IMR-90 (cell line): ENCODE measurements at regions not wholly inside any gene's neighbourhood (a gene's known extent, or its start where the extent isn't known, plus 50 kb on each side); places are given as distances from the start of the nearest gene placed in this dataset.

Experiments used
- ATAC-seq: fragments of 200-7000 bp; cut with Tn5 transposase; 2 replicates; pipeline ENCODE4 v1.9.1; 2020; ENCODE audit warnings: low read depth, mild to moderate bottlenecking, moderate library complexity
- BruUV-seq: library from RNA; stranded (reverse); fragments of 400-500 nt; replicated peaks from 2 replicates; lab custom pipeline; 2021; lab: Mats Ljungman, UMichigan
- CTCF ChIA-PET: fragments of 300-600 bp; formaldehyde crosslinking; extraction: SDS; loops from one replicate; lab custom pipeline; 2021; ENCODE audit warnings: antibody characterized with exemption; lab: Yijun Ruan, JAX
- POLR2A ChIA-PET: fragments of 300-600 bp; sonication (Branson Sonifier 250); formaldehyde crosslinking; loops from one replicate; lab custom pipeline; 2022; ENCODE audit warnings: antibody characterized with exemption; ENCODE audit not compliant: unreplicated experiment; lab: Charles Lee
- DNase-seq: peaks from one replicate; pipeline ENCODE4 v3.0.0; 2013
- H2AFZ ChIP-seq: replicated peaks from 2 replicates; pipeline ENCODE3; 2013; ENCODE audit warnings: low read length, mild to moderate bottlenecking; ENCODE audit not compliant: poor library complexity
- H2AK5ac ChIP-seq: 2 replicates; pipeline ENCODE4 v1.6.1; 2013; ENCODE audit warnings: low read depth, low read length, inconsistent platforms
- H2AK9ac ChIP-seq: replicated peaks from 2 replicates; pipeline ENCODE3; 2013; ENCODE audit warnings: mild to moderate bottlenecking, low read depth, low read length, moderate library complexity; ENCODE audit not compliant: poor library complexity
- H2BK120ac ChIP-seq: 2 replicates; pipeline ENCODE4 v1.6.1; 2013; ENCODE audit warnings: low read depth, low read length, inconsistent platforms
- H2BK15ac ChIP-seq: 3 replicates; pipeline ENCODE4 v1.6.1; 2013; ENCODE audit warnings: low read depth, low read length, inconsistent platforms
- H2BK20ac ChIP-seq: 2 replicates; pipeline ENCODE4 v1.6.1; 2013; ENCODE audit warnings: low read depth, mild to moderate bottlenecking, inconsistent platforms, low read length, moderate library complexity
- H2BK5ac ChIP-seq: 2 replicates; pipeline ENCODE4 v1.6.1; 2013; ENCODE audit warnings: mild to moderate bottlenecking, low read depth, low read length, inconsistent platforms; ENCODE audit not compliant: poor library complexity, severe bottlenecking
- H3K14ac ChIP-seq: replicated peaks from 2 replicates; pipeline ENCODE4 v1.6.1; 2013; ENCODE audit warnings: low read depth, low read length, inconsistent platforms
- H3K18ac ChIP-seq: 2 replicates; pipeline ENCODE4 v1.6.1; 2013; ENCODE audit warnings: low read depth, low read length, control low read depth
- H3K23ac ChIP-seq: 2 replicates; pipeline ENCODE4 v1.6.1; 2013; ENCODE audit warnings: low read depth, low read length, inconsistent platforms
- H3K27ac ChIP-seq: 2 replicates; pipeline ENCODE4 v1.5.1; 2013; ENCODE audit warnings: mild to moderate bottlenecking, control low read depth, low read length; ENCODE audit not compliant: insufficient read depth
- H3K27me3 ChIP-seq: 2 replicates; pipeline ENCODE4 v1.6.1; 2013; ENCODE audit warnings: low read length; ENCODE audit not compliant: control insufficient read depth, insufficient read depth
- H3K36me3 ChIP-seq: 2 replicates; pipeline ENCODE4 v1.6.1; 2013; ENCODE audit warnings: low read length, mixed read lengths; ENCODE audit not compliant: control insufficient read depth, insufficient read depth
- H3K4ac ChIP-seq: 2 replicates; pipeline ENCODE4 v1.6.1; 2013; ENCODE audit warnings: low read depth, low read length, inconsistent platforms
- H3K4me1 ChIP-seq: 2 replicates; pipeline ENCODE4 v1.6.1; 2013; ENCODE audit warnings: low read length, mixed read lengths; ENCODE audit not compliant: control insufficient read depth, insufficient read depth
- H3K4me2 ChIP-seq: 2 replicates; pipeline ENCODE4 v1.6.1; 2013; ENCODE audit warnings: low read depth, mild to moderate bottlenecking, control low read depth, low read length, moderate library complexity
- H3K4me3 ChIP-seq: 2 replicates; pipeline ENCODE4 v1.5.1; 2013; ENCODE audit warnings: low read depth, mild to moderate bottlenecking, control low read depth, low read length, moderate library complexity; ENCODE audit not compliant: insufficient read depth
- H3K56ac ChIP-seq: 2 replicates; pipeline ENCODE4 v1.6.1; 2013; ENCODE audit warnings: low read length, inconsistent platforms; ENCODE audit not compliant: insufficient read depth; ENCODE audit errors: extremely low read depth
- H3K79me1 ChIP-seq, 2 experiments: 2 replicates each; pipeline ENCODE4 v1.6.1; 2013; ENCODE audit warnings: low read length in 2 of 2, inconsistent platforms in 1 of 2, low read depth in 1 of 2
- H3K9ac ChIP-seq: 2 replicates; pipeline ENCODE4 v1.6.1; 2013; ENCODE audit warnings: low read depth, low read length, control low read depth
- H3K9me1 ChIP-seq: 2 replicates; pipeline ENCODE4 v1.6.1; 2013; ENCODE audit warnings: low read length, inconsistent platforms; ENCODE audit not compliant: insufficient read depth
- H3K9me3 ChIP-seq: 2 replicates; pipeline ENCODE4 v1.6.1; 2013; ENCODE audit warnings: low read length; ENCODE audit not compliant: control insufficient read depth, insufficient read depth
- H4K20me1 ChIP-seq: 2 replicates; pipeline ENCODE4 v1.6.1; 2013; ENCODE audit warnings: low read length, inconsistent platforms; ENCODE audit not compliant: insufficient read depth
- H4K5ac ChIP-seq: 2 replicates; pipeline ENCODE4 v1.6.1; 2013; ENCODE audit warnings: mild to moderate bottlenecking, low read depth, low read length, control low read depth
- H4K8ac ChIP-seq, 2 experiments: 2 replicates each; pipeline ENCODE4 v1.6.1; 2013; ENCODE audit warnings: low read depth in 2 of 2, low read length in 2 of 2, control low read depth in 1 of 2, inconsistent platforms in 1 of 2
- H4K91ac ChIP-seq: 2 replicates; pipeline ENCODE4 v1.6.1; 2013; ENCODE audit warnings: low read depth, low read length, inconsistent platforms; ENCODE audit not compliant: insufficient read depth
- BHLHE40 ChIP-seq: fragments of 150-350 bp; IDR thresholded peaks from 2 replicates; pipeline ENCODE4 v1.6.1; 2016; ENCODE audit warnings: mild to moderate bottlenecking, low read depth, low read length
- CEBPB ChIP-seq: IDR thresholded peaks from 2 replicates; pipeline ENCODE4 v1.6.1; 2012; ENCODE audit warnings: low read depth, low read length, improper control_type of control experiment
- CHD1 ChIP-seq: IDR thresholded peaks from 2 replicates; pipeline ENCODE4 v1.6.1; 2012; ENCODE audit warnings: low read depth, low read length, improper control_type of control experiment
- MAFK ChIP-seq: IDR thresholded peaks from 2 replicates; pipeline ENCODE4 v1.6.1; 2012; ENCODE audit warnings: low read depth, low read length, improper control_type of control experiment
- MAZ ChIP-seq: IDR thresholded peaks from 2 replicates; pipeline ENCODE4 v1.6.1; 2012; ENCODE audit warnings: low read depth, mild to moderate bottlenecking, low read length, improper control_type of control experiment, moderate library complexity, borderline replicate concordance
- MXI1 ChIP-seq: IDR thresholded peaks from 2 replicates; pipeline ENCODE4 v1.6.1; 2012; ENCODE audit warnings: low read depth, mild to moderate bottlenecking, low read length, moderate library complexity, borderline replicate concordance
- NFE2L2 ChIP-seq: fragments of 150-350 bp; IDR thresholded peaks from 2 replicates; pipeline ENCODE4 v1.6.1; 2016; ENCODE audit warnings: low read depth, mild to moderate bottlenecking, low read length
- POLR2A ChIP-seq: IDR thresholded peaks from 2 replicates; pipeline ENCODE4 v1.6.1; 2012; ENCODE audit warnings: mild to moderate bottlenecking, low read depth, low read length
- RAD21 ChIP-seq: IDR thresholded peaks from 2 replicates; pipeline ENCODE4 v1.6.1; 2012; ENCODE audit warnings: low read length, improper control_type of control experiment
- RCOR1 ChIP-seq: IDR thresholded peaks from 2 replicates; pipeline ENCODE4 v1.6.1; 2012; ENCODE audit warnings: mild to moderate bottlenecking, low read length, improper control_type of control experiment; ENCODE audit not compliant: insufficient replicate concordance
- RFX5 ChIP-seq: IDR thresholded peaks from 2 replicates; pipeline ENCODE4 v1.8.0; 2012; ENCODE audit warnings: low read depth, mild to moderate bottlenecking, low read length, moderate library complexity
- SMC3 ChIP-seq: fragments of 150-350 bp; IDR thresholded peaks from 2 replicates; pipeline ENCODE4 v1.6.1; 2016; ENCODE audit warnings: low read depth, mild to moderate bottlenecking, antibody characterized with exemption, low read length, moderate library complexity
- WGBS, 2 experiments: methylation state at CpG; one replicate each; pipeline versions ENCODE4 v1.1.5 to v1.1.7; 2013; ENCODE audit warnings: missing lambda C conversion rate in 2 of 2; ENCODE audit not compliant: insufficient read length in 1 of 2; ENCODE audit errors: extremely low coverage in 2 of 2; 5-methylcytosine and 5-hydroxymethylcytosine counted together
- dilution Hi-C: fragments of 300-500 bp; cut with HindIII; formaldehyde crosslinking; loops from one replicate; pipeline ENCODE4 v1.14.3; 2018; ENCODE audit warnings: low sequenced_read_pairs; ENCODE audit not compliant: unreplicated experiment
- in situ Hi-C: fragments of 300-500 bp; cut with MboI; formaldehyde crosslinking; loops from 3 replicates; pipeline ENCODE4 v1.14.3; 2019; ENCODE audit warnings: low sequenced_read_pairs, inconsistent platforms, mixed read lengths
- intact Hi-C: fragments of 100-400 bp; cut with micrococcal nuclease; formaldehyde crosslinking; loops from 2 replicates; pipeline ENCODE4 v1.10.0; 2022
- TF ChIP-seq, protein P1 (sequence below): fragments of 150-350 bp; IDR thresholded peaks from 2 replicates; pipeline ENCODE4 v1.6.1; 2016; ENCODE audit warnings: low read depth, mild to moderate bottlenecking, low read length, moderate library complexity, borderline replicate concordance
- TF ChIP-seq, protein P2 (sequence below): fragments of 150-350 bp; IDR thresholded peaks from 2 replicates; pipeline ENCODE4 v1.6.1; 2017; ENCODE audit warnings: mild to moderate bottlenecking, antibody characterized with exemption, low read length, low read depth

DNA sequence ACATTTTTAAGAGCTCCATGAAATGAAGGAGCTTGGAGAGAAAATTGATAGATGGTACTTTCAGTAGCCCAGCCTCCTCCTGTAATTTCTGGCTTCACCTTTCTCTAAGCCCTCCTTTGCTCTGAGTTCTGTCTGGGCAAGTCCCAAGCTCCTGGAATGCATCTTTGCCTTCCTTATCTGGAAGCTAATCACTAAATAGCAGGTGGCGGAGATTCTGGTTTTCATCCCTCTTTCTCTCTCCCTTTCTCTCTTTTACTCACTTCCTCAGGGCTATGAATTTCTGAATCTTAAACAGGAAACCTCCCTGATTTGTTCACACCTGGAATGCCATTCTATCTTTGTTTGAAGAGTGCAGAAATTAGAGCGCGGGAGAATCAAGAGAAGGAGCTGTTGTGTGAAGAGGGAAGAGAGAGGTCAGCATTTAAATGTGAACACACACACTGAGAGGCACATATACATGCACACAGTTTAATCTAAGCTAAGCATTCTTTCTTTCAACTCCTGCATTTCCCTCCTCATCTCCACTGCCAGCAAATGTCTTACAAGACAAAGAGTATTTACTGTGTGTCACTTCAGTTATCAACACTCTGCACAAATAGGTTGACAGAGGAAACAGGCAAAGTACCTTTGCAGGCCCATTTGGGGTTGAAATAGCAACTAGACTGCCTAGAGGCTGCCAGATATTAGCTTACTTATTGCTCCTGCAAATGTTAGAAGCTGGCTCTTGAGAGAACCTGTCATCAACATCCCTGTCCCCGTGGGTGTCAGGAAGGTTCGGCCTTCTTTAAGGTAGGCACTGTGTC lies 199.4 kb upstream of the CAMK1G start (continued):
- no peak for TF ChIP-seq MAZ

DNA sequence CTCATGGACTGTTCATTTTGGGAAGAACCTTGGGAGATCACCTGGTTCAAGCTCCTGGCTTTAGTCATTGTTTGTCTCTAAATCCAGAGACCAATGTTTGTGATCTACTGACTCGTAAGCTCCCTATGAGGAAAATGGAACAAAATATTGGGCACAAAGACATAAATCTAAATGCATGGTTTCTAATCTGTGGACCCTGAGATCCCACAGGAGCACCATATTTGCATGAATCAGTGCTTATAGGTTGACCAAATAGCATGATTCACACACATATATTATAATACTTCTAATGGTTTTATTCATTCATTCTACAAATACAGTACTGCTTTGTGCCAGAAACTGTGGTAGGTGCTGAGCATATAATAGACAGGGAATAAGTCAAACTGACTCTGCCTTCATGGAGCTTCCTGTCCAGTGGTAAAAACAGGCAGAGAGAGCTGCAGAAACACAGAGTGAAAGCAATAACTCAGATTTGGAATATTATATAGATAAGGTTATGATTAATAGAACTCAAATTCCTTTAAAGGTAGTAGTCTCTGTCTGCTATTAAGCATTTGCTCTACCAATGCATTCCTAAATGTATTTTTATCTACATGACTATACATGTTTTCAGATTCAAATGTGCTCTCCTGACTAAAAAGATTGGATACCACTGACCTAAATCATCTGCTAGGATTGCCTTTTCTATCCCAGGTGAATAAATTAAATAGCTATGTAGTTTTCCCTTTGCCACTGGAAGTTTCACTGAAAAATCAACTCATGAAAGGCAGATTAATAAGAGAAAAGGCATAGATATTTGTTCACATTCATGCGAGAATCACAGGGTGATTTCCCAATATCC lies 198.6 kb upstream of the CAMK1G start:
- no peak overlapping the region for H2AK9ac ChIP-seq
- no CpG with 5 or more reads among the region's 2 CpGs for WGBS, 2 experiments
- in situ Hi-C loops: no loop called here
- peak overlapping the region; percentile 56; the same call in 1 of the 2 replicates for H2AK5ac ChIP-seq
- dilution Hi-C loops: no loop called here
- CTCF ChIA-PET: interaction anchor here (0.6 to 1.3 kb wide), 2 partner anchors 20 to 185 kb away, joined by 3 to 5 read pairs; no protein-coding TSS in a partner anchor
- no peak overlapping the region for H3K4me3 ChIP-seq
- H4K91ac ChIP-seq: no peak overlapping the region
- no peak overlapping the region for H4K5ac ChIP-seq
- H3K4ac ChIP-seq: no peak overlapping the region
- H3K79me1 ChIP-seq: no peaks in the 10 kb centered on the region
- no peak overlapping the region for H3K56ac ChIP-seq
- peak overlapping the region; percentile 45; the same call in 1 of the 2 replicates for H2BK20ac ChIP-seq
- POLR2A ChIA-PET: no interaction called here
- intact Hi-C loops: no loop called here
- peaks cover 13% of the 10 kb centered on the region for H3K9me1 ChIP-seq
- no peaks in the 10 kb centered on the region for H3K27me3 ChIP-seq
- H3K23ac ChIP-seq: no peak overlapping the region
- H3K36me3 ChIP-seq: no peaks in the 10 kb centered on the region
- no peaks in the 10 kb centered on the region for H4K20me1 ChIP-seq
- no peak overlapping the region for H2BK120ac ChIP-seq
- H2BK15ac ChIP-seq: no peak overlapping the region
- H3K18ac ChIP-seq: no peak overlapping the region
- no peak overlapping the region for H3K14ac ChIP-seq
- DNase-seq (no peak), ATAC-seq (no peak)
- H3K4me1 ChIP-seq: peaks cover 18% of the 10 kb centered on the region
- no peak overlapping the region for H4K8ac ChIP-seq
- BruUV-seq: no TSS peak
- no peaks in the 10 kb centered on the region for H3K9me3 ChIP-seq
- H2AFZ ChIP-seq: no peak overlapping the region
- no peak overlapping the region for H3K27ac ChIP-seq
- no peak overlapping the region for H2BK5ac ChIP-seq
- no peak overlapping the region for H3K4me2 ChIP-seq
- no peak overlapping the region for H3K9ac ChIP-seq
- TF ChIP-seq RAD21 (no peak), NFE2L2 (no peak), MXI1 (no peak), POLR2A (no peak), CEBPB (no peak), CHD1 (no peak), MAFK (no peak), SMC3 (no peak), BHLHE40 (no peak), RFX5 (no peak), MAZ (no peak), RCOR1 (no peak)
- TF ChIP-seq, protein P1, sequence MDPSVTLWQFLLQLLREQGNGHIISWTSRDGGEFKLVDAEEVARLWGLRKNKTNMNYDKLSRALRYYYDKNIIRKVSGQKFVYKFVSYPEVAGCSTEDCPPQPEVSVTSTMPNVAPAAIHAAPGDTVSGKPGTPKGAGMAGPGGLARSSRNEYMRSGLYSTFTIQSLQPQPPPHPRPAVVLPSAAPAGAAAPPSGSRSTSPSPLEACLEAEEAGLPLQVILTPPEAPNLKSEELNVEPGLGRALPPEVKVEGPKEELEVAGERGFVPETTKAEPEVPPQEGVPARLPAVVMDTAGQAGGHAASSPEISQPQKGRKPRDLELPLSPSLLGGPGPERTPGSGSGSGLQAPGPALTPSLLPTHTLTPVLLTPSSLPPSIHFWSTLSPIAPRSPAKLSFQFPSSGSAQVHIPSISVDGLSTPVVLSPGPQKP: no peak
- TF ChIP-seq, protein P2, sequence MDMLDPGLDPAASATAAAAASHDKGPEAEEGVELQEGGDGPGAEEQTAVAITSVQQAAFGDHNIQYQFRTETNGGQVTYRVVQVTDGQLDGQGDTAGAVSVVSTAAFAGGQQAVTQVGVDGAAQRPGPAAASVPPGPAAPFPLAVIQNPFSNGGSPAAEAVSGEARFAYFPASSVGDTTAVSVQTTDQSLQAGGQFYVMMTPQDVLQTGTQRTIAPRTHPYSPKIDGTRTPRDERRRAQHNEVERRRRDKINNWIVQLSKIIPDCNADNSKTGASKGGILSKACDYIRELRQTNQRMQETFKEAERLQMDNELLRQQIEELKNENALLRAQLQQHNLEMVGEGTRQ: no peak
